ENCODE measurements at regions not wholly inside any gene's neighbourhood (a gene's known extent, or its start where the extent isn't known, plus 50 kb on each side); places are given as distances from the start of the nearest gene placed in this dataset.

- no peak for ATAC-seq (ENCODE audit: low FRiP score)
- DNase-seq (ENCODE audit: low spot score), result no peak
- TF ChIP-seq, protein P1, sequence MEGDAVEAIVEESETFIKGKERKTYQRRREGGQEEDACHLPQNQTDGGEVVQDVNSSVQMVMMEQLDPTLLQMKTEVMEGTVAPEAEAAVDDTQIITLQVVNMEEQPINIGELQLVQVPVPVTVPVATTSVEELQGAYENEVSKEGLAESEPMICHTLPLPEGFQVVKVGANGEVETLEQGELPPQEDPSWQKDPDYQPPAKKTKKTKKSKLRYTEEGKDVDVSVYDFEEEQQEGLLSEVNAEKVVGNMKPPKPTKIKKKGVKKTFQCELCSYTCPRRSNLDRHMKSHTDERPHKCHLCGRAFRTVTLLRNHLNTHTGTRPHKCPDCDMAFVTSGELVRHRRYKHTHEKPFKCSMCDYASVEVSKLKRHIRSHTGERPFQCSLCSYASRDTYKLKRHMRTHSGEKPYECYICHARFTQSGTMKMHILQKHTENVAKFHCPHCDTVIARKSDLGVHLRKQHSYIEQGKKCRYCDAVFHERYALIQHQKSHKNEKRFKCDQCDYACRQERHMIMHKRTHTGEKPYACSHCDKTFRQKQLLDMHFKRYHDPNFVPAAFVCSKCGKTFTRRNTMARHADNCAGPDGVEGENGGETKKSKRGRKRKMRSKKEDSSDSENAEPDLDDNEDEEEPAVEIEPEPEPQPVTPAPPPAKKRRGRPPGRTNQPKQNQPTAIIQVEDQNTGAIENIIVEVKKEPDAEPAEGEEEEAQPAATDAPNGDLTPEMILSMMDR (IDR thresholded peaks at IDR 0.05), result no peak
These were observed 223.5 kb downstream of the RDH14 start for GRCh38 chr2:18336975-18337374.

- no peak for ATAC-seq (ENCODE audit: low FRiP score)
- DNase-seq (ENCODE audit: low spot score), result no peak
- TF ChIP-seq, protein P1 (IDR thresholded peaks at IDR 0.05), result no peak
These were observed 228.0 kb downstream of the RDH14 start for GRCh38 chr2:18332477-18332876.

- TF ChIP-seq, protein P1 (IDR thresholded peaks at IDR 0.05), result no peak
- ATAC-seq (ENCODE audit: low FRiP score) (no peak), DNase-seq (ENCODE audit: low spot score) (no peak)
These were observed 235.3 kb downstream of the RDH14 start for GRCh38 chr2:18325118-18325517.

DNA sequence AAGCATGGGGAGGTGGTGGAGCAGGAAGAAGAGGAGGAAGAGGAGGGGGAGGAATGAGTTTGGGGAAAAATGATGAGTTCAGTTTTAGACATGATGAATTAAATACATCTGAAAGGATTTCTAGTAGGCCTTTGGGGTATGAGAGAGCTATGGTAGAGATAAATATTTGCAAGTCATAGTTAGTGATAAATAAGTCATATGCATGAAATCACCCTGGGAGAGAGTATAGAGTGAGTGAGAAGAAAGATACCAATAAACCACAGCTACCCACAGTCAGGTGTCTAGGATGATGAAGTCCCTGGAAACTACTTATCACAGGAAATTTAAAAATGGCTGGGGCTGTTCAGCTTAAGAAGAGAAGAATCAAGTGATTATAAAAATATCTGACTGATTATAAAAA is 240.5 kb downstream of the RDH14 start:
- no peak for DNase-seq (ENCODE audit: low spot score)
- TF ChIP-seq, protein P1 (IDR thresholded peaks at IDR 0.05), result no peak
- ATAC-seq (ENCODE audit: low FRiP score), result no peak

DNA sequence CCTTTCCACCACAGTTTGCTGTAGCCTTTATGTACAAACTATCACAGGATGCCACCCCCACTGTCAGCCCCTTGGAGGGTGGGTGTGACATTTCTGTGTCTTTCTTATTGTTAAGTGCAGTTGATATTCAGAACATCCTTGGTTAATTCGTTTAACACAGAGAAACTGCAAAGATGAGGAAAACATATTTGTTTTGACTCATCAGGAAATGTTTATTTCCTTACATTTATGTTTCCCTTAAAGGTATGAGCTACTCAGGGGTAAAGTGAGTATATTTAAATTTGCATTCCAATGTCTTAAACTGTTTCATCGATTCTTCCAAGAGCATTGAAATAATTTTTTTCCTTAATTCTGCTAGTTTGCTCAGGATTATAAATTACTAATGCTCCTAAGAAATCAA is 243.4 kb downstream of the RDH14 start:
- ATAC-seq (ENCODE audit: low FRiP score) (no peak), DNase-seq (ENCODE audit: low spot score) (no peak)
- TF ChIP-seq, protein P1 (IDR thresholded peaks at IDR 0.05), result no peak

DNA sequence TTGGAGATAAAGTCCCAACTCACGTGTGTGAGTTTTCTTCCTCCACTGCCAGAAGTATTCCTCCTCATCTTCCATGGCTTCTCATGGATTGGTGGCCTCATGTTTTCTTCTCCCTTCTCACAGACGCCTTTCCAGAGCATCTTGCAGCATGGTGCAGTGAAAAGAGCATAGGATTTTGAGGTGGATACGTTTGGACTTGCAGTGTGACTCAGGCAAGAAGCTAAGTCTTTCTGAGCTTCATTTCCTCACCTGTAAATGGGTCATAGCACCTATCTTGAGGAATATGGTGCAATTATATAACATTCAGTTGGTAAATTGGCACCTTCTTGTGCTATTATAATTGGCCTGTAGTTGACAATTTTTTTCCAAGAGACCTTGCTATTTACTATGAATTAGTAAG is 247.6 kb downstream of the RDH14 start:
- TF ChIP-seq, protein P1 (IDR thresholded peaks at IDR 0.05), result no peak
- no peak for DNase-seq (ENCODE audit: low spot score)
- ATAC-seq (ENCODE audit: low FRiP score), result no peak

DNA sequence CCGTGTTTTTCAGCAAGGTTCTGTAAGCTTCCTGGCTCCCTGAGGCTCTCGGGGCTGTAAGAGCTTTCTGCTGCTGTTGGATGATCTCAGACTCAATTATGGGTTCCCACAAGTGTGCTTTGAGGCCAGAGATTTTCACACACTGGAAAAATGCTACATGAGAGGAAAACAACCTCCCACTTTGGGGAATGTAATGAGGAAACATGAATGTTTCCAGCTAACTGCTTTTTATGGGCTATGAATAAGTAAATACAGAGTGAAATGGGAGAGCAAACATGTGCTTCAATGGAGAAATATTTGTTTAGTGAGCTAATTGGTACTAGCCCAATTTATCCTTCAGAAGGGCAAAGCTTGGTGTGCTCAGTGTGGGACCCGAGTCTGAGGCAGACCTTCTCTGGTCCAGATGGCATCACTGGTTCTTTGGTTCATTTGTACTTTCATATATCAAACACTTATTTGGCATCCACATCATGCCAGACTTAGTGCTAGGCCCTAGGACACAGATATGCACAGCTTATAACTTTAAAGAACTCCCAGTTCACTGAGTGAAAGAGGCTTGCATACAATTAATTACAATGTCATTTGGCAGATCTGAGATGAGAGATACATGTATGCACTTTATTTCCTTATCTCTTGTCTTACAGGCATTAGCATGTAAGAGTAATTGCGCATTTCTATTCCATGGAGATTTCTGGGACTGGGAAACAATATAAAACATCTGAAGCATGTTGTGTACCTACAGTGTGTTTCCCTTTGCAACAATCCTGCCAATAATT is 248.8 kb downstream of the RDH14 start:
- DNase-seq (ENCODE audit: low spot score) (no peak), ATAC-seq (ENCODE audit: low FRiP score) (no peak)
- TF ChIP-seq, protein P1 (IDR thresholded peaks at IDR 0.05), result no peak
